IPS-15b (cell line): ENCODE measurements at regions not wholly inside any gene's neighbourhood (a gene's known extent, or its start where the extent isn't known, plus 50 kb on each side); places are given as distances from the start of the nearest gene placed in this dataset.

Experiments
- H3K27me3 ChIP-seq: one replicate; pipeline ENCODE4 v1.6.1; 2013; ENCODE audit warnings: low read length; ENCODE audit not compliant: control insufficient read depth, insufficient read depth
- H3K36me3 ChIP-seq: one replicate; pipeline ENCODE4 v1.6.1; 2013; ENCODE audit warnings: low read length; ENCODE audit not compliant: control insufficient read depth, insufficient read depth
- H3K4me1 ChIP-seq: one replicate; pipeline ENCODE4 v1.6.1; 2013; ENCODE audit warnings: mild to moderate bottlenecking, low read length; ENCODE audit not compliant: control insufficient read depth, insufficient read depth
- H3K4me3 ChIP-seq: one replicate; pipeline ENCODE4 v1.5.1; 2013; ENCODE audit warnings: low read depth, low read length
- H3K9ac ChIP-seq: one replicate; pipeline ENCODE4 v1.6.1; 2013; ENCODE audit warnings: low read depth, mild to moderate bottlenecking, low read length
- H3K9me3 ChIP-seq: one replicate; pipeline ENCODE4 v1.6.1; 2013; ENCODE audit warnings: mild to moderate bottlenecking, low read length; ENCODE audit not compliant: control insufficient read depth, insufficient read depth

GRCh38 chr5:101611039-101611438 is 685.0 kb downstream of the SLCO4C1 start:
- Histone ChIP-seq H3K9ac (no peak overlapping the region), H3K4me1 (no peaks in the 10 kb centered on the region), H3K36me3 (no peaks in the 10 kb centered on the region), H3K9me3 (no peaks in the 10 kb centered on the region), H3K27me3 (no peaks in the 10 kb centered on the region), H3K4me3 (no peak overlapping the region)

GRCh38 chr5:101608322-101608721 is 687.8 kb downstream of the SLCO4C1 start:
- no peaks in the 10 kb centered on the region for H3K9me3 ChIP-seq
- no peak overlapping the region for H3K4me3 ChIP-seq
- no peaks in the 10 kb centered on the region for H3K4me1 ChIP-seq
- H3K27me3 ChIP-seq: no peaks in the 10 kb centered on the region
- H3K36me3 ChIP-seq: no peaks in the 10 kb centered on the region
- H3K9ac ChIP-seq: no peak overlapping the region

GRCh38 chr5:101605700-101606099 is 690.4 kb downstream of the SLCO4C1 start:
- no peaks in the 10 kb centered on the region for H3K9me3 ChIP-seq
- H3K9ac ChIP-seq: no peak overlapping the region
- H3K27me3 ChIP-seq: no peaks in the 10 kb centered on the region
- no peaks in the 10 kb centered on the region for H3K36me3 ChIP-seq
- no peak overlapping the region for H3K4me3 ChIP-seq
- no peaks in the 10 kb centered on the region for H3K4me1 ChIP-seq

- H3K4me3 ChIP-seq: no peak overlapping the region
Measured at GRCh38 chr5:101600614-101601013, 695.5 kb downstream of the SLCO4C1 start.

GRCh38 chr5:101590384-101590783 is 687.3 kb upstream of the ST8SIA4 start:
- Histone ChIP-seq H3K4me1 (no peaks in the 10 kb centered on the region), H3K4me3 (no peak overlapping the region)

More at GRCh38 chr5:101600614-101601013, 695.5 kb downstream of the SLCO4C1 start:
- Histone ChIP-seq H3K27me3 (no peaks in the 10 kb centered on the region), H3K9ac (no peak overlapping the region), H3K36me3 (no peaks in the 10 kb centered on the region), H3K9me3 (no peaks in the 10 kb centered on the region), H3K4me1 (peaks cover 4% of the 10 kb centered on the region)

GRCh38 chr5:101585366-101585765 is 682.3 kb upstream of the ST8SIA4 start:
- no peak overlapping the region for H3K9ac ChIP-seq
- H3K9me3 ChIP-seq: no peaks in the 10 kb centered on the region
- H3K27me3 ChIP-seq: no peaks in the 10 kb centered on the region
- H3K4me3 ChIP-seq: no peak overlapping the region
- no peaks in the 10 kb centered on the region for H3K36me3 ChIP-seq
- no peaks in the 10 kb centered on the region for H3K4me1 ChIP-seq

More at GRCh38 chr5:101590384-101590783, 687.3 kb upstream of the ST8SIA4 start:
- H3K9me3 ChIP-seq: no peaks in the 10 kb centered on the region
- no peak overlapping the region for H3K9ac ChIP-seq
- no peaks in the 10 kb centered on the region for H3K36me3 ChIP-seq
- no peaks in the 10 kb centered on the region for H3K27me3 ChIP-seq

- Histone ChIP-seq H3K9me3 (no peaks in the 10 kb centered on the region), H3K4me1 (no peaks in the 10 kb centered on the region), H3K4me3 (no peak overlapping the region), H3K27me3 (no peaks in the 10 kb centered on the region), H3K9ac (no peak overlapping the region), H3K36me3 (no peaks in the 10 kb centered on the region)
Measured at GRCh38 chr5:101580591-101580990, 677.5 kb upstream of the ST8SIA4 start.

- H3K4me1 ChIP-seq: no peaks in the 10 kb centered on the region
- H3K9ac ChIP-seq: no peak overlapping the region
- no peaks in the 10 kb centered on the region for H3K9me3 ChIP-seq
- no peaks in the 10 kb centered on the region for H3K27me3 ChIP-seq
- no peak overlapping the region for H3K4me3 ChIP-seq
- H3K36me3 ChIP-seq: no peaks in the 10 kb centered on the region
Measured at GRCh38 chr5:101574017-101574416, 670.9 kb upstream of the ST8SIA4 start.

- Histone ChIP-seq H3K4me3 (no peak overlapping the region), H3K9me3 (no peaks in the 10 kb centered on the region), H3K27me3 (no peaks in the 10 kb centered on the region), H3K36me3 (no peaks in the 10 kb centered on the region), H3K9ac (no peak overlapping the region), H3K4me1 (no peaks in the 10 kb centered on the region)
Measured at GRCh38 chr5:101561018-101561417, 657.9 kb upstream of the ST8SIA4 start.

- H3K4me1 ChIP-seq: no peaks in the 10 kb centered on the region
- no peak overlapping the region for H3K9ac ChIP-seq
Measured at GRCh38 chr5:101543780-101544179, 640.7 kb upstream of the ST8SIA4 start.

GRCh38 chr5:101539315-101539714 is 636.2 kb upstream of the ST8SIA4 start:
- no peaks in the 10 kb centered on the region for H3K9me3 ChIP-seq
- H3K4me3 ChIP-seq: no peak overlapping the region
- H3K9ac ChIP-seq: no peak overlapping the region
- H3K27me3 ChIP-seq: no peaks in the 10 kb centered on the region
- H3K36me3 ChIP-seq: no peaks in the 10 kb centered on the region
- H3K4me1 ChIP-seq: no peaks in the 10 kb centered on the region

More at GRCh38 chr5:101543780-101544179, 640.7 kb upstream of the ST8SIA4 start:
- Histone ChIP-seq H3K9me3 (no peaks in the 10 kb centered on the region), H3K27me3 (no peaks in the 10 kb centered on the region), H3K4me3 (no peak overlapping the region), H3K36me3 (no peaks in the 10 kb centered on the region)

- no peaks in the 10 kb centered on the region for H3K27me3 ChIP-seq
- H3K36me3 ChIP-seq: no peaks in the 10 kb centered on the region
- H3K4me1 ChIP-seq: no peaks in the 10 kb centered on the region
- no peaks in the 10 kb centered on the region for H3K9me3 ChIP-seq
- no peak overlapping the region for H3K4me3 ChIP-seq
- H3K9ac ChIP-seq: no peak overlapping the region
Measured at GRCh38 chr5:101535626-101536025, 632.5 kb upstream of the ST8SIA4 start.
